Neuronal stem cell (in vitro differentiated cells): ENCODE measurements at regions not wholly inside any gene's neighbourhood (a gene's known extent, or its start where the extent isn't known, plus 50 kb on each side); places are given as distances from the start of the nearest gene placed in this dataset.

ENCODE experiments used
- DNase-seq: peaks from one replicate; pipeline ENCODE4 v3.0.0-alpha.2; 2013; ENCODE audit warnings: low spot score
- H2AFZ ChIP-seq: one replicate; pipeline ENCODE4 v1.6.1; 2013; ENCODE audit warnings: mild to moderate bottlenecking, low read length, inconsistent platforms
- H2AK5ac ChIP-seq: 2 replicates; pipeline ENCODE4 v1.6.1; 2013; ENCODE audit warnings: low read depth, mild to moderate bottlenecking, inconsistent platforms, low read length, moderate library complexity, mixed read lengths
- H2BK120ac ChIP-seq: 2 replicates; pipeline ENCODE4 v1.6.1; 2013; ENCODE audit warnings: low read depth, mild to moderate bottlenecking, inconsistent platforms, low read length, moderate library complexity, mixed read lengths
- H2BK12ac ChIP-seq: one replicate; pipeline ENCODE4 v1.6.1; 2013; ENCODE audit warnings: low read length, inconsistent platforms
- H2BK15ac ChIP-seq: 2 replicates; pipeline ENCODE4 v1.6.1; 2013; ENCODE audit warnings: mild to moderate bottlenecking, low read length, inconsistent platforms, mixed read lengths
- H2BK5ac ChIP-seq: one replicate; pipeline ENCODE4 v1.6.1; 2013; ENCODE audit warnings: inconsistent platforms, mild to moderate bottlenecking, low read length, moderate library complexity
- H3K14ac ChIP-seq: one replicate; pipeline ENCODE4 v1.6.1; 2013; ENCODE audit warnings: low read length, inconsistent platforms
- H3K18ac ChIP-seq: 2 replicates; pipeline ENCODE4 v1.6.1; 2013; ENCODE audit warnings: low read length, inconsistent platforms
- H3K23ac ChIP-seq: 2 replicates; pipeline ENCODE4 v1.6.1; 2013; ENCODE audit warnings: low read depth, mild to moderate bottlenecking, mixed read lengths, low read length, inconsistent platforms; ENCODE audit not compliant: poor library complexity
- H3K27ac ChIP-seq: replicated peaks from 3 replicates; pipeline ENCODE4 v1.5.1; 2013; ENCODE audit warnings: low read length, inconsistent platforms
- H3K27me3 ChIP-seq, 3 experiments: 2 replicates each; pipeline ENCODE4 v1.6.1; 2013; ENCODE audit warnings: low read length in 3 of 3, mild to moderate bottlenecking in 2 of 3, inconsistent platforms in 1 of 3, low read depth in 1 of 3, mixed read lengths in 1 of 3, moderate library complexity in 1 of 3; ENCODE audit not compliant: control insufficient read depth in 3 of 3, insufficient read depth in 3 of 3
- H3K36me3 ChIP-seq, 2 donors: replicated peaks in 1 of 2; 2 replicates each; pipeline ENCODE4 v1.6.1; 2013; ENCODE audit warnings: low read length in 2 of 2; ENCODE audit not compliant: control insufficient read depth in 2 of 2, insufficient read depth in 2 of 2
- H3K4ac ChIP-seq: 2 replicates; pipeline ENCODE4 v1.6.1; 2013; ENCODE audit warnings: inconsistent platforms, mild to moderate bottlenecking, low read length, moderate library complexity
- H3K4me1 ChIP-seq, 2 donors: 1 replicate in 1 of 2; 2 replicates in 1 of 2; pipeline ENCODE4 v1.6.1; 2013; ENCODE audit warnings: low read length in 2 of 2, low read depth in 1 of 2; ENCODE audit not compliant: control insufficient read depth in 2 of 2, insufficient read depth in 1 of 2
- H3K4me2 ChIP-seq: one replicate; pipeline ENCODE4 v1.6.1; 2013; ENCODE audit warnings: mild to moderate bottlenecking, low read length, inconsistent platforms; ENCODE audit not compliant: insufficient read depth, poor library complexity, severe bottlenecking
- H3K4me3 ChIP-seq, 2 donors: 2 replicates each; pipeline ENCODE4 v1.5.1; 2013; ENCODE audit warnings: low read length in 2 of 2, mild to moderate bottlenecking in 2 of 2, inconsistent platforms in 1 of 2, moderate library complexity in 1 of 2
- H3K79me1 ChIP-seq: one replicate; pipeline ENCODE4 v1.6.1; 2013; ENCODE audit warnings: low read depth, mild to moderate bottlenecking, inconsistent platforms, low read length, moderate library complexity
- H3K9ac ChIP-seq: one replicate; pipeline ENCODE4 v1.6.1; 2013; ENCODE audit warnings: mild to moderate bottlenecking, low read depth, low read length, inconsistent platforms; ENCODE audit not compliant: poor library complexity
- H3K9me3 ChIP-seq, 2 donors: replicated peaks in 1 of 2; 2 replicates each; pipeline versions ENCODE3 to v1.6.1; 2013; ENCODE audit warnings: low read length in 2 of 2, mild to moderate bottlenecking in 2 of 2, inconsistent platforms in 1 of 2, low read depth in 1 of 2, mixed read lengths in 1 of 2, moderate library complexity in 1 of 2; ENCODE audit not compliant: control insufficient read depth in 2 of 2, insufficient read depth in 1 of 2
- H4K8ac ChIP-seq: one replicate; pipeline ENCODE4 v1.6.1; 2013; ENCODE audit warnings: low read depth, mild to moderate bottlenecking, inconsistent platforms, low read length, moderate library complexity
- H4K91ac ChIP-seq: one replicate; pipeline ENCODE4 v1.6.1; 2013; ENCODE audit warnings: low read length, low read depth, mild to moderate bottlenecking, inconsistent platforms; ENCODE audit not compliant: poor library complexity
- WGBS, 2 donors: extraction: QIAGEN DNeasy Blood & Tissue Kit; methylation state at CpG; one replicate each; pipeline ENCODE4 v1.1.7; 2013; ENCODE audit warnings: missing lambda C conversion rate in 2 of 2, mixed read lengths in 1 of 2; ENCODE audit not compliant: insufficient read length in 2 of 2, insufficient replicate concordance in 1 of 2; ENCODE audit errors: extremely low coverage in 2 of 2; 5-methylcytosine and 5-hydroxymethylcytosine counted together

- no peak overlapping the region for H4K8ac ChIP-seq
- H2BK120ac ChIP-seq: no peak overlapping the region
- no peak overlapping the region for H3K23ac ChIP-seq
- H3K79me1 ChIP-seq: no peaks in the 10 kb centered on the region
- DNase-seq: no peak
- H3K27me3 ChIP-seq: no peaks in the 10 kb centered on the region
- H3K4ac ChIP-seq: no peak overlapping the region
- H3K4me3 ChIP-seq: no peak overlapping the region
- no peak overlapping the region for H2BK15ac ChIP-seq
- no peak overlapping the region for H2AK5ac ChIP-seq
- H2BK12ac ChIP-seq: no peak overlapping the region
- no peak overlapping the region for H3K18ac ChIP-seq
- no peak overlapping the region for H3K9ac ChIP-seq
- no peak overlapping the region for H3K4me2 ChIP-seq
- H3K9me3 ChIP-seq: no peaks in the 10 kb centered on the region
- WGBS, 2 donors: no CpG with 5 or more reads among the region's 2 CpGs
- no peak overlapping the region for H2AFZ ChIP-seq
- H2BK5ac ChIP-seq: no peak overlapping the region
- H3K14ac ChIP-seq: no peak overlapping the region
- H3K36me3 ChIP-seq: no peaks in the 10 kb centered on the region
- no peak overlapping the region for H4K91ac ChIP-seq
- H3K27ac ChIP-seq: no peak overlapping the region
- no peaks in the 10 kb centered on the region for H3K4me1 ChIP-seq
Observed at GRCh38 chr16:49130397-49130796, 151.2 kb downstream of the CBLN1 start.

GRCh38 chr16:49129935-49130334 is 151.7 kb downstream of the CBLN1 start:
- H3K4me3 ChIP-seq: no peak overlapping the region
- no peak overlapping the region for H3K4ac ChIP-seq
- no peak overlapping the region for H2BK12ac ChIP-seq
- no peak overlapping the region for H2AK5ac ChIP-seq
- H3K9me3 ChIP-seq: no peaks in the 10 kb centered on the region
- H3K18ac ChIP-seq: no peak overlapping the region
- no peak overlapping the region for H3K14ac ChIP-seq
- H2AFZ ChIP-seq: no peak overlapping the region
- no peak overlapping the region for H3K27ac ChIP-seq
- no peak overlapping the region for H3K9ac ChIP-seq
- no peaks in the 10 kb centered on the region for H3K4me1 ChIP-seq
- WGBS, 2 donors: no CpG with 5 or more reads among the region's 1 CpG
- H3K36me3 ChIP-seq: no peaks in the 10 kb centered on the region
- H2BK120ac ChIP-seq: no peak overlapping the region
- H4K91ac ChIP-seq: no peak overlapping the region
- H3K79me1 ChIP-seq: no peaks in the 10 kb centered on the region
- no peak overlapping the region for H2BK15ac ChIP-seq
- H3K27me3 ChIP-seq: no peaks in the 10 kb centered on the region
- no peak for DNase-seq
- no peak overlapping the region for H3K4me2 ChIP-seq
- H2BK5ac ChIP-seq: no peak overlapping the region
- no peak overlapping the region for H3K23ac ChIP-seq
- no peak overlapping the region for H4K8ac ChIP-seq

GRCh38 chr16:49128740-49129139 is 152.9 kb downstream of the CBLN1 start:
- no peak for DNase-seq
- Histone ChIP-seq H3K14ac (no peak overlapping the region), H2BK15ac (no peak overlapping the region), H2BK120ac (no peak overlapping the region), H3K18ac (no peak overlapping the region), H4K91ac (no peak overlapping the region), H2AK5ac (no peak overlapping the region), H3K9me3 (no peaks in the 10 kb centered on the region), H4K8ac (no peak overlapping the region), H3K27ac (no peak overlapping the region), H3K4ac (no peak overlapping the region), H3K4me3 (no peak overlapping the region), H3K36me3 (no peaks in the 10 kb centered on the region), H3K27me3 (no peaks in the 10 kb centered on the region), H3K79me1 (no peaks in the 10 kb centered on the region), H3K4me1 (no peaks in the 10 kb centered on the region), H2AFZ (no peak overlapping the region), H3K23ac (no peak overlapping the region), H3K9ac (no peak overlapping the region), H2BK12ac (no peak overlapping the region), H3K4me2 (no peak overlapping the region), H2BK5ac (no peak overlapping the region)
- WGBS, 2 donors: no CpG with 5 or more reads among the region's 2 CpGs

- no peaks in the 10 kb centered on the region for H3K27me3 ChIP-seq
- DNase-seq: peak; percentile 46
- no peak overlapping the region for H2BK12ac ChIP-seq
- no peak overlapping the region for H4K8ac ChIP-seq
- H3K27ac ChIP-seq: no peak overlapping the region
- H2BK15ac ChIP-seq: no peak overlapping the region
- H3K36me3 ChIP-seq: no peaks in the 10 kb centered on the region
- no peaks in the 10 kb centered on the region for H3K79me1 ChIP-seq
- no peak overlapping the region for H3K9ac ChIP-seq
- H3K4ac ChIP-seq: no peak overlapping the region
- H3K4me1 ChIP-seq: no peaks in the 10 kb centered on the region
- H3K9me3 ChIP-seq: no peaks in the 10 kb centered on the region
- H3K18ac ChIP-seq: no peak overlapping the region
- H3K14ac ChIP-seq: no peak overlapping the region
- H3K23ac ChIP-seq: no peak overlapping the region
- no peak overlapping the region for H3K4me2 ChIP-seq
- H2AFZ ChIP-seq: no peak overlapping the region
- no peak overlapping the region for H2BK5ac ChIP-seq
- H2BK120ac ChIP-seq: no peak overlapping the region
- WGBS, 2 donors: no CpG with 5 or more reads among the region's 1 CpG
- H4K91ac ChIP-seq: no peak overlapping the region
- no peak overlapping the region for H2AK5ac ChIP-seq
- no peak overlapping the region for H3K4me3 ChIP-seq
Observed at GRCh38 chr16:49127103-49127502, 154.5 kb downstream of the CBLN1 start.
